Keratinocyte (primary cell): ENCODE measurements at regions not wholly inside any gene's neighbourhood (a gene's known extent, or its start where the extent isn't known, plus 50 kb on each side); places are given as distances from the start of the nearest gene placed in this dataset.

Experiments used
- DNase-seq: peaks from one replicate; pipeline ENCODE4 v3.0.0-alpha.2; 2011; ENCODE audit warnings: low read depth, missing footprints, low spot score
- FAIRE-seq: peaks from 2 replicates; lab custom pipeline; 2011; peaks lifted over from hg19 to GRCh38; lab: Jason Lieb, UNC
- H2AFZ ChIP-seq: 2 replicates; pipeline ENCODE4 v1.6.0; 2012; ENCODE audit warnings: low read length, control low read depth, inconsistent platforms; ENCODE audit not compliant: control insufficient read depth
- H3K27ac ChIP-seq: 2 replicates; pipeline ENCODE4 v1.5.1; 2011; ENCODE audit warnings: low read length; ENCODE audit not compliant: control insufficient read depth, insufficient read depth
- H3K27me3 ChIP-seq: 3 replicates; pipeline ENCODE4 v1.6.0; 2011; ENCODE audit warnings: low read length; ENCODE audit not compliant: control insufficient read depth, insufficient read depth; ENCODE audit errors: extremely low read depth
- H3K36me3 ChIP-seq, 2 experiments: 2 replicates in 1 of 2; 3 replicates in 1 of 2; pipeline ENCODE4 v1.5.1; 2011; ENCODE audit warnings: low read length in 2 of 2, mild to moderate bottlenecking in 1 of 2; ENCODE audit not compliant: control insufficient read depth in 2 of 2, insufficient read depth in 2 of 2; ENCODE audit errors: extremely low read depth in 1 of 2
- H3K4me1 ChIP-seq: 3 replicates; pipeline ENCODE4 v1.5.1; 2011; ENCODE audit warnings: low read length; ENCODE audit not compliant: control insufficient read depth, insufficient read depth; ENCODE audit errors: extremely low read depth
- H3K4me2 ChIP-seq: 3 replicates; pipeline ENCODE4 v1.6.0; 2011; ENCODE audit warnings: low read depth, low read length; ENCODE audit not compliant: control insufficient read depth, insufficient read depth; ENCODE audit errors: extremely low read depth
- H3K4me3 ChIP-seq, 3 experiments: fragments of 200-600 bp in 1 of 3; sonication (generic) in 1 of 3; 2 replicates in 2 of 3; 3 replicates in 1 of 3; pipeline ENCODE4 v1.5.1; 2011 to 2016; ENCODE audit warnings: low read length in 3 of 3, mild to moderate bottlenecking in 3 of 3, control low read depth in 2 of 3, inconsistent platforms in 1 of 3, low read depth in 1 of 3, mixed read lengths in 1 of 3, mixed run types in 1 of 3, moderate library complexity in 1 of 3; ENCODE audit not compliant: control insufficient read depth in 2 of 3, insufficient read depth in 2 of 3; ENCODE audit errors: extremely low read depth in 1 of 3
- H3K79me2 ChIP-seq: 2 replicates; pipeline ENCODE4 v1.6.0; 2012; ENCODE audit warnings: low read length; ENCODE audit not compliant: control insufficient read depth, insufficient read depth
- H3K9ac ChIP-seq: 3 replicates; pipeline ENCODE4 v1.6.0; 2011; ENCODE audit warnings: low read length; ENCODE audit not compliant: control insufficient read depth, insufficient read depth; ENCODE audit errors: extremely low read depth
- H3K9me1 ChIP-seq: 3 replicates; pipeline ENCODE4 v1.6.0; 2011; ENCODE audit warnings: low read length; ENCODE audit not compliant: control insufficient read depth, insufficient read depth; ENCODE audit errors: extremely low read depth
- H3K9me3 ChIP-seq: 2 replicates; pipeline ENCODE4 v1.5.1; 2012; ENCODE audit warnings: low read depth, low read length; ENCODE audit not compliant: control insufficient read depth
- H4K20me1 ChIP-seq: 3 replicates; pipeline ENCODE4 v1.6.0; 2011; ENCODE audit warnings: low read length; ENCODE audit not compliant: control insufficient read depth, insufficient read depth; ENCODE audit errors: extremely low read depth
- EZH2 ChIP-seq: IDR thresholded peaks from one replicate; pipeline ENCODE4 v1.6.1; 2012; ENCODE audit warnings: inconsistent platforms, mild to moderate bottlenecking, low read length, moderate library complexity
- dilution Hi-C: fragments of 300-500 bp; cut with MboI; formaldehyde crosslinking; loops from one replicate; pipeline ENCODE4 v1.7.0; 2020; ENCODE audit warnings: low sequenced_read_pairs; ENCODE audit not compliant: extremely low pct_ligation_motif_present
- TF ChIP-seq, protein P1 (sequence below), 3 experiments: IDR thresholded peaks in 1 of 3; conservative IDR thresholded peaks in 1 of 3; optimal IDR thresholded peaks in 1 of 3; 2 replicates in 2 of 3; 3 replicates in 1 of 3; pipeline versions ENCODE3 to v1.5.1; 2011; ENCODE audit warnings: low read length in 3 of 3, mild to moderate bottlenecking in 3 of 3, moderate library complexity in 2 of 3, control low read depth in 1 of 3, inconsistent platforms in 1 of 3; ENCODE audit not compliant: insufficient read depth in 2 of 3; ENCODE audit errors: extremely low read depth in 1 of 3

DNA sequence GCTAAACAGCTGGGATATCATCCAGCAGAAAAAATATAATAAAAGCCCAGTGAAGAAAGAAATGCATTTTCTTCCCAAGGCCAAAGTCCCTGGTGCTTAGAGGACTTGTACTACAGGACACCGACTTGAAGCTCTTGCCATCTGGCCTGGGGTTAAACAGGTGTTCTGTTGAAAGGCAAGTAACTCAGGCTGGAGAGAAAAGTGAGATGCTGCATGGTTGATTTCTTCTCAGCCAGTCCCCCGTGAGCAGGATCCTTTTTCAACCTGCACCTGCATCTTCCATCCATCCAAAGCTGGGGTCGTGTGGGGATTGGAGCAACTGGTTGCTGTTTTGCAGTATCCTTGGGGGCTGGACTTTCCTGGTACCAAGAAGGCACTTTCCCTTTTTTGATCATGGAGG is 146.1 kb upstream of the RPS23 start:
- dilution Hi-C loops: no loop called here
- no peak for DNase-seq
- TF ChIP-seq, protein P1, sequence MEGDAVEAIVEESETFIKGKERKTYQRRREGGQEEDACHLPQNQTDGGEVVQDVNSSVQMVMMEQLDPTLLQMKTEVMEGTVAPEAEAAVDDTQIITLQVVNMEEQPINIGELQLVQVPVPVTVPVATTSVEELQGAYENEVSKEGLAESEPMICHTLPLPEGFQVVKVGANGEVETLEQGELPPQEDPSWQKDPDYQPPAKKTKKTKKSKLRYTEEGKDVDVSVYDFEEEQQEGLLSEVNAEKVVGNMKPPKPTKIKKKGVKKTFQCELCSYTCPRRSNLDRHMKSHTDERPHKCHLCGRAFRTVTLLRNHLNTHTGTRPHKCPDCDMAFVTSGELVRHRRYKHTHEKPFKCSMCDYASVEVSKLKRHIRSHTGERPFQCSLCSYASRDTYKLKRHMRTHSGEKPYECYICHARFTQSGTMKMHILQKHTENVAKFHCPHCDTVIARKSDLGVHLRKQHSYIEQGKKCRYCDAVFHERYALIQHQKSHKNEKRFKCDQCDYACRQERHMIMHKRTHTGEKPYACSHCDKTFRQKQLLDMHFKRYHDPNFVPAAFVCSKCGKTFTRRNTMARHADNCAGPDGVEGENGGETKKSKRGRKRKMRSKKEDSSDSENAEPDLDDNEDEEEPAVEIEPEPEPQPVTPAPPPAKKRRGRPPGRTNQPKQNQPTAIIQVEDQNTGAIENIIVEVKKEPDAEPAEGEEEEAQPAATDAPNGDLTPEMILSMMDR (optimal IDR thresholded peaks at IDR 0.05 in 1 of 3, IDR thresholded peaks at IDR 0.05 in 1 of 3, conservative IDR thresholded peaks at IDR 0.05 in 1 of 3; ENCODE audit: extremely low read depth in 1 of 3, insufficient read depth in 2 of 3, low read length in 3 of 3): no peak
- no peak for TF ChIP-seq EZH2

DNA sequence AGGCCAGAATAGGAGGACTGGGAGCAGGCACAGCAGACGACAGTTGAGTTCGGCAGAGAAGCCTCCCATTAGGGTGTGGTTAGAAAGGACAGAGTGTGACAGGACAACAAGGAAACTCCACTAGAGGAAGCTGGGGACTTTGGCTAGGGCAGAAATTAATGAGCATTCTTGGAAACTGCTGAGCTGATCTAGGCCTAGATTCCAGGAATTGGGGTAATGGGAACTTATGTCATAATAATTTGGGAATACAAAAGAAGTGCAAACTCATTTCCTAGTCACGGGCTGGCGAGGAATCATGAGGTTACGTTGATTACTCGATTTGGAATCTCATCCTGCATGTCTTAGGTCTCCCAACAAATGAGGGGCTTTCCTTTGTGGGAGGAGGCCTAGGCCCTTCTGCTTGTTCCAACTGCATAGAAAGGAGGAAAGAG is 144.6 kb upstream of the RPS23 start:
- no peak overlapping the region for H3K27ac ChIP-seq
- no peak overlapping the region for H3K4me2 ChIP-seq
- H3K9ac ChIP-seq: no peak overlapping the region

More for the DNA sequence above, 146.1 kb upstream of the RPS23 start:
- H3K9me3 ChIP-seq: no peaks in the 10 kb centered on the region
- no peak overlapping the region for H3K4me2 ChIP-seq
- H3K9me1 ChIP-seq: no peaks in the 10 kb centered on the region
- no peak overlapping the region for H3K9ac ChIP-seq
- no peak overlapping the region for H3K4me3 ChIP-seq
- H3K4me1 ChIP-seq: peaks cover 19% of the 10 kb centered on the region
- H2AFZ ChIP-seq: no peak overlapping the region
- FAIRE-seq: no peak
- H3K27ac ChIP-seq: no peak overlapping the region
- no peaks in the 10 kb centered on the region for H3K27me3 ChIP-seq
- no peaks in the 10 kb centered on the region for H3K79me2 ChIP-seq
- no peaks in the 10 kb centered on the region for H3K36me3 ChIP-seq
- no peaks in the 10 kb centered on the region for H4K20me1 ChIP-seq

More for the DNA sequence above, 144.6 kb upstream of the RPS23 start:
- no peak for FAIRE-seq
- Histone ChIP-seq H3K4me1 (peaks cover 30% of the 10 kb centered on the region), H3K27me3 (no peaks in the 10 kb centered on the region), H3K9me3 (no peaks in the 10 kb centered on the region), H2AFZ (no peak overlapping the region), H3K4me3 (no peak overlapping the region), H3K79me2 (no peaks in the 10 kb centered on the region), H3K36me3 (no peaks in the 10 kb centered on the region), H4K20me1 (no peaks in the 10 kb centered on the region), H3K9me1 (no peaks in the 10 kb centered on the region)
- no peak for DNase-seq
- TF ChIP-seq, protein P1 (optimal IDR thresholded peaks at IDR 0.05 in 1 of 3, IDR thresholded peaks at IDR 0.05 in 1 of 3, conservative IDR thresholded peaks at IDR 0.05 in 1 of 3; ENCODE audit: extremely low read depth in 1 of 3, insufficient read depth in 2 of 3, low read length in 3 of 3): no peak
- TF ChIP-seq EZH2: no peak
- dilution Hi-C loops: no loop called here
